Neural cell (in vitro differentiated cells): ENCODE measurements at regions not wholly inside any gene's neighbourhood (a gene's known extent, or its start where the extent isn't known, plus 50 kb on each side); places are given as distances from the start of the nearest gene placed in this dataset.

Experiments used
- H2AFZ ChIP-seq: fragments of 200-600, 300-800 bp; sonication (generic), shearing (Covaris generic); 2 replicates; pipeline ENCODE4 v1.6.0; 2014; ENCODE audit warnings: low read depth, mild to moderate bottlenecking, antibody characterized with exemption, low read length, moderate library complexity
- H3F3A ChIP-seq: fragments of 200-600 bp; shearing (Covaris generic); 2 replicates; pipeline ENCODE4 v1.6.1; 2016; ENCODE audit warnings: mild to moderate bottlenecking, moderate library complexity, mixed read lengths, antibody characterized with exemption, low read length; ENCODE audit not compliant: insufficient read depth, poor library complexity, severe bottlenecking
- H3K27ac ChIP-seq: fragments of 200-600, 300-800 bp; sonication (generic), shearing (Covaris generic); 2 replicates; pipeline ENCODE4 v1.5.1; 2014; ENCODE audit warnings: mild to moderate bottlenecking, low read length, moderate library complexity
- H3K27me3 ChIP-seq: fragments of 300-800, 200-600 bp; sonication (generic), shearing (Covaris generic); 2 replicates; pipeline ENCODE4 v1.6.0; 2014; ENCODE audit warnings: mild to moderate bottlenecking, low read depth, low read length, moderate library complexity; ENCODE audit not compliant: insufficient read depth
- H3K36me3 ChIP-seq: fragments of 300-800, 200-600 bp; sonication (generic), shearing (Covaris generic); 2 replicates; pipeline ENCODE4 v1.5.1; 2014; ENCODE audit warnings: mild to moderate bottlenecking, antibody characterized with exemption, low read length, moderate library complexity; ENCODE audit not compliant: insufficient read depth
- H3K4me2 ChIP-seq: fragments of 300-800, 200-600 bp; sonication (generic), shearing (Covaris generic); 2 replicates; pipeline ENCODE4 v1.6.0; 2014; ENCODE audit warnings: mild to moderate bottlenecking, low read length
- H3K4me3 ChIP-seq: fragments of 300-800, 200-600 bp; sonication (generic), shearing (Covaris generic); 2 replicates; pipeline ENCODE4 v1.5.1; 2014; ENCODE audit warnings: mild to moderate bottlenecking, low read length, moderate library complexity
- H3K79me2 ChIP-seq: fragments of 200-600 bp; shearing (Covaris generic); replicated peaks from 2 replicates; pipeline ENCODE4 v1.6.0; 2014; ENCODE audit warnings: mild to moderate bottlenecking, low read length, moderate library complexity; ENCODE audit not compliant: insufficient read depth
- H3K9ac ChIP-seq: fragments of 300-800, 200-600 bp; sonication (generic), shearing (Covaris generic); 2 replicates; pipeline ENCODE4 v1.6.1; 2016; ENCODE audit warnings: mild to moderate bottlenecking, low read length, mixed read lengths
- H3K9me2 ChIP-seq: fragments of 200-600 bp; shearing (Covaris generic); 2 replicates; pipeline ENCODE4 v1.6.1; 2016; ENCODE audit warnings: mild to moderate bottlenecking, low read length, mixed read lengths; ENCODE audit not compliant: insufficient read depth
- H3K9me3 ChIP-seq: fragments of 200-600, 300-800 bp; sonication (generic), shearing (Covaris generic); 2 replicates; pipeline ENCODE4 v1.6.1; 2016; ENCODE audit warnings: mild to moderate bottlenecking, mixed run types, low read length, moderate library complexity, mixed read lengths
- H4K20me1 ChIP-seq: fragments of 200-600 bp; shearing (Covaris generic); 2 replicates; pipeline ENCODE4 v1.6.1; 2016; ENCODE audit warnings: mild to moderate bottlenecking, mixed run types; ENCODE audit not compliant: insufficient read depth
- CTCF ChIP-seq: fragments of 450-650 bp; IDR thresholded peaks from 2 replicates; pipeline ENCODE4 v1.5.1; 2014; ENCODE audit warnings: antibody characterized with exemption, mild to moderate bottlenecking, moderate library complexity; ENCODE audit not compliant: poor library complexity, severe bottlenecking
- MXI1 ChIP-seq: fragments of 450-650 bp; conservative IDR thresholded peaks from 2 replicates; pipeline ENCODE4 v1.6.1; 2014; ENCODE audit warnings: antibody characterized with exemption, mild to moderate bottlenecking; ENCODE audit not compliant: poor library complexity, severe bottlenecking
- POLR2AphosphoS5 ChIP-seq: IDR thresholded peaks from 2 replicates; pipeline ENCODE4 v1.6.1; 2012
- RAD21 ChIP-seq: fragments of 450-650 bp; conservative IDR thresholded peaks from 2 replicates; pipeline ENCODE4 v1.6.1; 2014; ENCODE audit warnings: antibody characterized with exemption, mild to moderate bottlenecking, moderate library complexity
- REST ChIP-seq: IDR thresholded peaks from 2 replicates; pipeline ENCODE4 v1.6.1; 2012; ENCODE audit warnings: borderline replicate concordance
- SMC3 ChIP-seq: fragments of 450-650 bp; conservative IDR thresholded peaks from 2 replicates; pipeline ENCODE4 v1.6.1; 2014; ENCODE audit warnings: antibody characterized with exemption, mild to moderate bottlenecking, moderate library complexity; ENCODE audit not compliant: poor library complexity
- TAF1 ChIP-seq: IDR thresholded peaks from 2 replicates; pipeline ENCODE4 v1.6.1; 2012; ENCODE audit warnings: low read depth

GRCh38 chr17:68801335-68802247, 153.6 kb downstream of the ABCA8 start:
- no peaks in the 10 kb centered on the region for H3F3A ChIP-seq
- H3K27me3 ChIP-seq: no peaks in the 10 kb centered on the region
- H3K27ac ChIP-seq: no peak overlapping the region
- no peaks in the 10 kb centered on the region for H3K79me2 ChIP-seq
- H3K36me3 ChIP-seq: no peaks in the 10 kb centered on the region
- no peak overlapping the region for H3K9ac ChIP-seq
- H3K9me2 ChIP-seq: no peaks in the 10 kb centered on the region
- no peak overlapping the region for H3K4me3 ChIP-seq
- no peaks in the 10 kb centered on the region for H4K20me1 ChIP-seq
- TF ChIP-seq RAD21 (no peak), REST (no peak), CTCF (no peak), SMC3 (no peak), MXI1 (no peak), TAF1 (no peak)
- no peak overlapping the region for H2AFZ ChIP-seq
- H3K4me2 ChIP-seq: no peak overlapping the region
- no peaks in the 10 kb centered on the region for H3K9me3 ChIP-seq

DNA sequence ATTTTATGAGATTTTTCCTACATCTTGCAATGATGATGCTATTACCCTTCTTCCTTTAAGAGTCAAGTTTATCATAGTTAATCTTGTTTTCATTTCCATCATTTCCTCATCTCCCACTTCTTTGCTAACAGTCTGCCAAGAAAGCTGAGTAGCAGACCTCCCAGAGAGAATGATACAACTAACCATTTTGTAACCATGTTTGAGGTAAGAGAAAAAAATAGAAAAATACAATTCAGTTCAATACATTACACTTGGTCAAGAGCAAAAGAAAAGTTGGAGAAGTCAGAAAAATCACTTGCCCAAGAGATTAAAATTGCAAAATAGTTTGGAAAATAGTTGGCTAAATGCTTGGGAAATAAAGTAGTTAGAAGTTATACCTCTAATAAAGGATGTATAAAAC, 154.4 kb downstream of the ABCA8 start:
- Histone ChIP-seq H3K27me3 (no peaks in the 10 kb centered on the region), H3K4me3 (no peak overlapping the region), H4K20me1 (no peaks in the 10 kb centered on the region), H3K9me3 (no peaks in the 10 kb centered on the region), H3K9me2 (no peaks in the 10 kb centered on the region), H3K4me2 (no peak overlapping the region), H3K79me2 (no peaks in the 10 kb centered on the region), H3F3A (no peaks in the 10 kb centered on the region), H3K36me3 (no peaks in the 10 kb centered on the region), H3K27ac (no peak overlapping the region), H3K9ac (no peak overlapping the region), H2AFZ (no peak overlapping the region)
- TF ChIP-seq REST: no peak
- no peak for TF ChIP-seq RAD21
- TF ChIP-seq MXI1: no peak
- TF ChIP-seq TAF1: no peak
- TF ChIP-seq SMC3: no peak
- TF ChIP-seq POLR2AphosphoS5: no peak
